ENCODE measurements at regions not wholly inside any gene's neighbourhood (a gene's known extent, or its start where the extent isn't known, plus 50 kb on each side); places are given as distances from the start of the nearest gene placed in this dataset.
A peak's percentile ranks its signal among the peaks of the same experiment; 100 is the strongest.

GRCh38 chr5:68730220-68730978 is 363.4 kb upstream of the SLC30A5 start:
- Histone ChIP-seq H3K9me3 (no peaks in the 10 kb centered on the region), H3K27me3 (ENCODE audit: insufficient read depth) (no peaks in the 10 kb centered on the region), H3K27ac (ENCODE audit: low read depth in 2 of 2, low read length in 1 of 2) (peak overlapping the region; percentile 50 to 86), H3K4me3 (ENCODE audit: low read depth in 2 of 2, low read length in 1 of 2) (no peak overlapping the region), H3K4me2 (peak overlapping the region; percentile 40), H3K36me3 (replicated peaks in 1 of 2; ENCODE audit: control insufficient read depth in 1 of 2, insufficient read depth in 2 of 2, low read length in 1 of 2) (no peaks in the 10 kb centered on the region), H3K4me1 (ENCODE audit: control insufficient read depth in 1 of 2, insufficient read depth in 2 of 2, low read depth in 1 of 2, low read length in 1 of 2) (peaks cover 15 to 18% of the 10 kb centered on the region in 2 experiments; a peak in 3 of 4 replicates), H3K9ac (no peak overlapping the region), H3K79me2 (ENCODE audit: insufficient read depth) (no peaks in the 10 kb centered on the region), H2AFZ (ENCODE audit: low read depth) (peak overlapping the region; percentile 23; the same call in 1 of the 2 replicates), H3K9me2 (no peaks in the 10 kb centered on the region), H4K20me1 (ENCODE audit: insufficient read depth) (no peaks in the 10 kb centered on the region), H3F3A (replicated peaks; ENCODE audit: insufficient read depth) (no peaks in the 10 kb centered on the region)
- peak; percentile 62 for DNase-seq
- WGBS (ENCODE audit: low lambda C conversion rate), result 12% methylated on average over 7 of the region's 7 CpGs
- ChIA-PET CTCF (interaction anchor here (0.8 to 1.2 kb wide), 3 partner anchors 11 to 444 kb away, joined by 3 to 5 read pairs (median 3); no protein-coding TSS in a partner anchor), POLR2A (no interaction called here)
- no peak for TF ChIP-seq RAD21 (IDR thresholded peaks at IDR 0.05; ENCODE audit: low read length)
- peak; percentile 77 for TF ChIP-seq JUND (IDR thresholded peaks at IDR 0.05)
- TF ChIP-seq GATA2 (CRISPR knock-in tag; IDR thresholded peaks at IDR 0.05), result peak; percentile 52
- no peak for TF ChIP-seq RXRA (IDR thresholded peaks at IDR 0.05; ENCODE audit: borderline replicate concordance, low read depth)
- no peak; the same call in 1 of the 2 replicates for TF ChIP-seq RFX5 (IDR thresholded peaks at IDR 0.05; ENCODE audit: low read length)
- TF ChIP-seq NFIC (IDR thresholded peaks at IDR 0.05; ENCODE audit: borderline replicate concordance), result peak; percentile 59
- TF ChIP-seq USF1 (IDR thresholded peaks at IDR 0.05; ENCODE audit: borderline replicate concordance, low read depth), result no peak
- TF ChIP-seq ELF1 (IDR thresholded peaks at IDR 0.05), result no peak
- no peak for TF ChIP-seq RCOR1 (IDR thresholded peaks at IDR 0.05; ENCODE audit: low read length)
- TF ChIP-seq IRF3 (IDR thresholded peaks at IDR 0.05; ENCODE audit: low read depth, low read length), result no peak
- TF ChIP-seq USF2 (IDR thresholded peaks at IDR 0.05; ENCODE audit: borderline replicate concordance, low read depth, low read length), result no peak
- TF ChIP-seq TCF12 (IDR thresholded peaks at IDR 0.05), result peak; percentile 74
- TF ChIP-seq ZBTB33 (IDR thresholded peaks at IDR 0.05; ENCODE audit: borderline replicate concordance, low read depth), result no peak
- TF ChIP-seq FOSL2 (IDR thresholded peaks at IDR 0.05; ENCODE audit: borderline replicate concordance, low read depth), result 0 out of 2 replicates have a peak, but pooled peaks have one; percentile 38
- peak; percentile 100 for TF ChIP-seq MEF2A (IDR thresholded peaks at IDR 0.05; ENCODE audit: borderline replicate concordance, low read depth)
- peak; percentile 44 to 49; a peak in 2 of 4 replicates for TF ChIP-seq EP300 (IDR thresholded peaks at IDR 0.05; ENCODE audit: borderline replicate concordance in 1 of 2, low read depth in 1 of 2, low read length in 1 of 2)
- TF ChIP-seq POLR2AphosphoS5 (IDR thresholded peaks at IDR 0.05; ENCODE audit: low read depth, low read length), result no peak
- no peak for TF ChIP-seq NRF1 (IDR thresholded peaks at IDR 0.05; ENCODE audit: low read depth, low read length)
- TF ChIP-seq REST (IDR thresholded peaks at IDR 0.05; ENCODE audit: low read depth, low read length), result no peak
- 0 out of 2 replicates have a peak, but pooled peaks have one; percentile 9 for TF ChIP-seq TEAD4 (IDR thresholded peaks at IDR 0.05; ENCODE audit: borderline replicate concordance, insufficient read depth)
- TF ChIP-seq SMC3 (IDR thresholded peaks at IDR 0.05; ENCODE audit: low read depth, low read length), result no peak
- TF ChIP-seq GABPA (IDR thresholded peaks at IDR 0.05; ENCODE audit: low read depth), result no peak
- TF ChIP-seq PBX3 (IDR thresholded peaks at IDR 0.05), result peak; percentile 61
- TF ChIP-seq EZH2phosphoT487 (IDR thresholded peaks at IDR 0.05; ENCODE audit: borderline replicate concordance, low read depth), result no peak
